GM11168 (cell line): ENCODE measurements at regions not wholly inside any gene's neighbourhood (a gene's known extent, or its start where the extent isn't known, plus 50 kb on each side); places are given as distances from the start of the nearest gene placed in this dataset.
"Not testable (repeated sequence)": the region's sequence is repeated elsewhere in the genome, so short reads cannot be mapped to it uniquely, and the experiment has no call there.

Source experiments
- in situ Hi-C: fragments of 300-500 bp; cut with MboI; formaldehyde crosslinking; loops from one replicate; pipeline ENCODE4 v1.12.0; 2022; ENCODE audit warnings: low sequenced_read_pairs; ENCODE audit not compliant: unreplicated experiment

GRCh38 chr22:33971561-33971961, 51.3 kb upstream of the LARGE1 start:
- in situ Hi-C loops, result no loop called here

- in situ Hi-C loops, result no loop called here
These were observed 55.6 kb upstream of the LARGE1 start for GRCh38 chr22:33975841-33976240.

GRCh38 chr22:33983558-33983957, 63.3 kb upstream of the LARGE1 start:
- in situ Hi-C loops, result no loop called here

GRCh38 chr22:33984211-33984610, 63.9 kb upstream of the LARGE1 start:
- in situ Hi-C loops, result no loop called here

GRCh38 chr22:33984656-33985285, 64.5 kb upstream of the LARGE1 start:
- in situ Hi-C loops, result no loop called here

GRCh38 chr22:33985506-33985905, 65.2 kb upstream of the LARGE1 start:
- in situ Hi-C loops, result no loop called here

GRCh38 chr22:33986167-33986771, 66.0 kb upstream of the LARGE1 start:
- in situ Hi-C loops, result no loop called here

- in situ Hi-C loops, result no loop called here
These were observed 66.7 kb upstream of the LARGE1 start for GRCh38 chr22:33986954-33987353.

- in situ Hi-C loops, result not testable (repeated sequence)
These were observed 69.0 kb upstream of the LARGE1 start for GRCh38 chr22:33989263-33989662.

GRCh38 chr22:33991620-33992019, 71.3 kb upstream of the LARGE1 start:
- in situ Hi-C loops, result no loop called here

- in situ Hi-C loops, result no loop called here
These were observed 76.5 kb upstream of the LARGE1 start for GRCh38 chr22:33996824-33997223.

- in situ Hi-C loops, result no loop called here
These were observed 80.7 kb upstream of the LARGE1 start for GRCh38 chr22:34000879-34001526.

GRCh38 chr22:34001701-34002466, 81.6 kb upstream of the LARGE1 start:
- in situ Hi-C loops, result no loop called here

GRCh38 chr22:34004058-34004457, 83.8 kb upstream of the LARGE1 start:
- in situ Hi-C loops, result no loop called here

- in situ Hi-C loops, result no loop called here
These were observed 90.0 kb upstream of the LARGE1 start for GRCh38 chr22:34010259-34010658.

GRCh38 chr22:34015642-34016041, 95.4 kb upstream of the LARGE1 start:
- in situ Hi-C loops, result no loop called here

GRCh38 chr22:34017205-34017604, 96.9 kb upstream of the LARGE1 start:
- in situ Hi-C loops, result no loop called here

GRCh38 chr22:34019190-34019845, 99.0 kb upstream of the LARGE1 start:
- in situ Hi-C loops, result no loop called here

- in situ Hi-C loops, result no loop called here
These were observed 114.9 kb upstream of the LARGE1 start for GRCh38 chr22:34035209-34035608.

- in situ Hi-C loops, result no loop called here
These were observed 116.7 kb upstream of the LARGE1 start for GRCh38 chr22:34036931-34037330.
